HCT116 (cell line): ENCODE measurements at regions not wholly inside any gene's neighbourhood (a gene's known extent, or its start where the extent isn't known, plus 50 kb on each side); places are given as distances from the start of the nearest gene placed in this dataset.

Experiments
- ATAC-seq: fragments of 200-7000 bp; cut with Tn5 transposase; 2 replicates; pipeline ENCODE4 v1.9.1; 2020; ENCODE audit warnings: mild to moderate bottlenecking, moderate library complexity
- BruUV-seq: library from RNA; stranded (reverse); fragments of 400-500 nt; replicated peaks from 2 replicates; lab custom pipeline; 2021; lab: Mats Ljungman, UMichigan
- CTCF ChIA-PET: fragments of 300-600 bp; sonication (Branson Sonifier 250); formaldehyde crosslinking; loops from one replicate; lab custom pipeline; 2021; ENCODE audit warnings: antibody characterized with exemption; lab: Charles Lee
- POLR2A ChIA-PET: fragments of 300-600, 350-600 bp; sonication (Branson Sonifier 250); formaldehyde crosslinking; loops from one replicate; lab custom pipeline; 2021; ENCODE audit warnings: antibody characterized with exemption; lab: Charles Lee
- RAD21 ChIA-PET, 2 experiments: fragments of 300-600 bp; sonication (Branson Sonifier 250); formaldehyde crosslinking; loops; one replicate each; lab custom pipeline; 2023; ENCODE audit warnings: low total read pairs in 2 of 2; ENCODE audit not compliant: uncharacterized antibody in 2 of 2, unreplicated experiment in 2 of 2, low non-redundant PET in 1 of 2; lab: Charles Lee
- DNase-seq: peaks from one replicate; pipeline ENCODE4 v3.0.0-alpha.2; 2010; ENCODE audit warnings: low read depth, low spot score
- H2AFZ ChIP-seq: fragments of 200-600 bp; shearing (Covaris generic), sonication (generic); 2 replicates; pipeline ENCODE4 v1.6.1; 2017; ENCODE audit warnings: low read depth, mixed run types, mixed read lengths, antibody characterized with exemption, low read length; ENCODE audit not compliant: poor library complexity, severe bottlenecking
- H3K27ac ChIP-seq: 2 replicates; pipeline ENCODE4 v1.5.1; 2012; ENCODE audit warnings: low read depth, low read length
- H3K27me3 ChIP-seq: fragments of 200-600 bp; sonication (generic); 2 replicates; pipeline ENCODE4 v1.6.1; 2016; ENCODE audit warnings: mixed run types, low read length, mixed read lengths; ENCODE audit not compliant: insufficient read depth
- H3K36me3 ChIP-seq, 2 experiments: fragments of 200-500 bp in 1 of 2; fragments of 200-600 bp in 1 of 2; sonication (Bioruptor generic) in 1 of 2; sonication (generic) in 1 of 2; 2 replicates each; pipeline versions ENCODE4 v1.5.1 to v1.6.1; 2014 to 2016; ENCODE audit warnings: low read length in 2 of 2, inconsistent platforms in 1 of 2, mixed read lengths in 1 of 2, mixed run types in 1 of 2; ENCODE audit not compliant: insufficient read depth in 2 of 2, control insufficient read depth in 1 of 2
- H3K4me1 ChIP-seq, 2 experiments: fragments of 200-600 bp in 1 of 2; sonication (generic) in 1 of 2; 2 replicates each; pipeline versions ENCODE4 v1.5.1 to v1.6.1; 2012 to 2017; ENCODE audit warnings: low read length in 2 of 2, inconsistent platforms in 1 of 2, mild to moderate bottlenecking in 1 of 2, mixed read lengths in 1 of 2, mixed run types in 1 of 2, moderate library complexity in 1 of 2; ENCODE audit not compliant: insufficient read depth in 2 of 2, control insufficient read depth in 1 of 2
- H3K4me2 ChIP-seq: fragments of 200-600 bp; sonication (generic); 2 replicates; pipeline ENCODE4 v1.6.1; 2017; ENCODE audit warnings: mixed run types, low read length, mixed read lengths
- H3K4me3 ChIP-seq, 2 experiments: fragments of 200-600 bp in 1 of 2; sonication (generic) in 1 of 2; replicated peaks in 1 of 2; 2 replicates each; pipeline ENCODE4 v1.5.1; 2011 to 2016; ENCODE audit warnings: low read length in 2 of 2, control low read depth in 1 of 2, low read depth in 1 of 2, mild to moderate bottlenecking in 1 of 2, mixed read lengths in 1 of 2, mixed run types in 1 of 2
- H3K79me2 ChIP-seq: fragments of 200-600 bp; sonication (generic); 2 replicates; pipeline ENCODE4 v1.6.1; 2017; ENCODE audit warnings: mild to moderate bottlenecking, mixed run types, low read length, moderate library complexity, mixed read lengths; ENCODE audit not compliant: insufficient read depth
- H3K9ac ChIP-seq: fragments of 200-600 bp; sonication (generic); 2 replicates; pipeline ENCODE4 v1.6.1; 2016; ENCODE audit warnings: low read length, mixed read lengths
- H3K9me2 ChIP-seq: fragments of 200-600 bp; sonication (generic), shearing (Covaris generic); 2 replicates; pipeline ENCODE4 v1.6.1; 2017; ENCODE audit warnings: mixed run types, mild to moderate bottlenecking, moderate library complexity; ENCODE audit not compliant: insufficient read depth
- H3K9me3 ChIP-seq, 2 experiments: fragments of 200-500 bp in 1 of 2; fragments of 200-600 bp in 1 of 2; sonication (Bioruptor generic) in 1 of 2; sonication (generic) in 1 of 2; 2 replicates each; pipeline ENCODE4 v1.6.1; 2014 to 2017; ENCODE audit warnings: low read length in 2 of 2, mixed read lengths in 2 of 2, inconsistent platforms in 1 of 2, low read depth in 1 of 2, mild to moderate bottlenecking in 1 of 2, mixed run types in 1 of 2, moderate library complexity in 1 of 2; ENCODE audit not compliant: control insufficient read depth in 1 of 2, insufficient read depth in 1 of 2
- H4K20me1 ChIP-seq: fragments of 200-600 bp; sonication (generic), shearing (Covaris generic); 2 replicates; pipeline ENCODE4 v1.6.1; 2017; ENCODE audit warnings: mixed run types, mild to moderate bottlenecking, moderate library complexity; ENCODE audit not compliant: insufficient read depth
- ATF3 ChIP-seq: IDR thresholded peaks from 2 replicates; pipeline ENCODE4 v1.6.1; 2012
- ELF1 ChIP-seq: IDR thresholded peaks from 2 replicates; pipeline ENCODE4 v1.6.1; 2012; ENCODE audit warnings: low read depth, borderline replicate concordance
- EZH2 ChIP-seq: fragments of 200-600 bp; sonication (generic); IDR thresholded peaks from 2 replicates; pipeline ENCODE4 v1.6.1; 2017; ENCODE audit warnings: antibody characterized with exemption, mixed run types
- FOSL1 ChIP-seq: IDR thresholded peaks from 2 replicates; pipeline ENCODE4 v1.6.1; 2012; ENCODE audit warnings: low read depth
- JUND ChIP-seq: IDR thresholded peaks from 2 replicates; pipeline ENCODE4 v1.6.1; 2012
- MAX ChIP-seq: IDR thresholded peaks from 2 replicates; pipeline ENCODE4 v1.6.1; 2012
- POLR2A ChIP-seq: IDR thresholded peaks from 2 replicates; pipeline ENCODE4 v1.7.0; 2011; ENCODE audit warnings: borderline replicate concordance; ENCODE audit not compliant: insufficient read depth, insufficient read length; ENCODE audit errors: extremely low read depth
- RAD21 ChIP-seq: IDR thresholded peaks from 2 replicates; pipeline ENCODE4 v1.6.1; 2012; ENCODE audit warnings: low read depth, mild to moderate bottlenecking
- REST ChIP-seq: IDR thresholded peaks from 2 replicates; pipeline ENCODE4 v1.6.1; 2012; ENCODE audit warnings: low read depth
- SIN3A ChIP-seq: IDR thresholded peaks from 2 replicates; pipeline ENCODE4 v1.6.1; 2012; ENCODE audit warnings: low read depth
- SP1 ChIP-seq: IDR thresholded peaks from 2 replicates; pipeline ENCODE4 v1.6.1; 2012; ENCODE audit warnings: low read depth
- SRF ChIP-seq: IDR thresholded peaks from 2 replicates; pipeline ENCODE4 v1.6.1; 2012; ENCODE audit warnings: low read depth
- TCF7L2 ChIP-seq: IDR thresholded peaks from 2 replicates; pipeline ENCODE4 v1.7.0; 2011; ENCODE audit warnings: borderline replicate concordance, inconsistent platforms; ENCODE audit not compliant: insufficient read depth, insufficient read length; ENCODE audit errors: extremely low read depth
- ZBTB33 ChIP-seq: IDR thresholded peaks from 2 replicates; pipeline ENCODE4 v1.6.1; 2011; ENCODE audit warnings: mild to moderate bottlenecking, low read length, moderate library complexity; ENCODE audit not compliant: insufficient replicate concordance; ENCODE audit errors: extremely low read depth
- intact Hi-C: fragments of 100-400 bp; cut with micrococcal nuclease; formaldehyde crosslinking; loops from 2 replicates; pipeline ENCODE4 v1.10.0; 2022

- ChIA-PET CTCF (no interaction called here), POLR2A (no interaction called here)
- no peak overlapping the region for H2AFZ ChIP-seq
- no peak overlapping the region for H3K4me3 ChIP-seq
- no peak for DNase-seq
- H3K9me3 ChIP-seq: peaks cover 3 to 6% of the 10 kb centered on the region in 2 experiments; a peak in 2 of 4 replicates
- intact Hi-C loops: no loop called here
- H3K9ac ChIP-seq: no peak overlapping the region
- no peaks in the 10 kb centered on the region for H3K4me1 ChIP-seq
- no TSS peak for BruUV-seq
- no peaks in the 10 kb centered on the region for H4K20me1 ChIP-seq
- H3K4me2 ChIP-seq: no peak overlapping the region
- H3K36me3 ChIP-seq: no peaks in the 10 kb centered on the region
- H3K9me2 ChIP-seq: no peaks in the 10 kb centered on the region
- TF ChIP-seq EZH2 (no peak), SRF (no peak), ELF1 (no peak), SIN3A (no peak), ATF3 (no peak), SP1 (no peak), FOSL1 (no peak), ZBTB33 (no peak)
- TF ChIP-seq, all 23 proteins: peak for 0
- ATAC-seq: no peak
- RAD21 ChIA-PET: no interaction called here
- H3K27ac ChIP-seq: no peak overlapping the region
- H3K27me3 ChIP-seq: no peaks in the 10 kb centered on the region
- H3K79me2 ChIP-seq: no peaks in the 10 kb centered on the region
Measured at GRCh38 chr11:98183034-98183433, 837.7 kb upstream of the CNTN5 start.

GRCh38 chr11:98185245-98185644 is 835.5 kb upstream of the CNTN5 start:
- intact Hi-C loops: no loop called here
- ChIA-PET CTCF (no interaction called here), RAD21 (no interaction called here), POLR2A (no interaction called here)
- no peak for DNase-seq
- H4K20me1 ChIP-seq: no peaks in the 10 kb centered on the region
- H3K4me2 ChIP-seq: no peak overlapping the region
- H3K79me2 ChIP-seq: no peaks in the 10 kb centered on the region
- BruUV-seq: no TSS peak
- H3K36me3 ChIP-seq: no peaks in the 10 kb centered on the region
- no peak overlapping the region for H3K9ac ChIP-seq
- H3K9me3 ChIP-seq: peaks cover 3 to 11% of the 10 kb centered on the region in 2 experiments; a peak in 2 of 4 replicates
- no peaks in the 10 kb centered on the region for H3K4me1 ChIP-seq
- ATAC-seq: no peak
- H3K27me3 ChIP-seq: no peaks in the 10 kb centered on the region
- H3K27ac ChIP-seq: no peak overlapping the region
- H3K4me3 ChIP-seq: no peak overlapping the region
- no peak overlapping the region for H2AFZ ChIP-seq
- H3K9me2 ChIP-seq: no peaks in the 10 kb centered on the region
- TF ChIP-seq RAD21 (no peak), SP1 (no peak), REST (no peak), POLR2A (no peak), EZH2 (no peak), JUND (no peak), MAX (no peak), TCF7L2 (no peak), SRF (no peak)
